Kidney tubule cell (primary cell): ENCODE measurements at regions not wholly inside any gene's neighbourhood (a gene's known extent, or its start where the extent isn't known, plus 50 kb on each side); places are given as distances from the start of the nearest gene placed in this dataset.

Source experiments
- DNase-seq: peaks from one replicate; pipeline ENCODE4 v3.0.0-alpha.2; 2018; ENCODE audit warnings: low spot score

- DNase-seq: peak; percentile 51
These were observed 175.4 kb downstream of the IBTK start for GRCh38 chr6:82072121-82072521.

GRCh38 chr6:82068721-82069120 lies 178.8 kb downstream of the IBTK start:
- DNase-seq: no peak

- no peak for DNase-seq
These were observed 180.5 kb downstream of the IBTK start for GRCh38 chr6:82066991-82067411.

GRCh38 chr6:82066196-82066595 lies 181.3 kb downstream of the IBTK start:
- DNase-seq: no peak

GRCh38 chr6:82063574-82063973 lies 184.0 kb downstream of the IBTK start:
- no peak for DNase-seq

- no peak for DNase-seq
These were observed 185.3 kb downstream of the IBTK start for GRCh38 chr6:82062219-82062618.

GRCh38 chr6:82057846-82058554 lies 189.5 kb downstream of the IBTK start:
- no peak for DNase-seq

- no peak for DNase-seq
These were observed 191.0 kb downstream of the IBTK start for GRCh38 chr6:82056567-82056966.

GRCh38 chr6:82045965-82046756 lies 201.4 kb downstream of the IBTK start:
- DNase-seq: peak; percentile 83

- peak; percentile 58 for DNase-seq
These were observed 206.9 kb downstream of the IBTK start for GRCh38 chr6:82040405-82041221.

GRCh38 chr6:82038631-82039030 lies 208.9 kb downstream of the IBTK start:
- no peak for DNase-seq

GRCh38 chr6:82035526-82035925 lies 212.0 kb downstream of the IBTK start:
- no peak for DNase-seq

- no peak for DNase-seq
These were observed 213.8 kb downstream of the IBTK start for GRCh38 chr6:82033631-82034211.

GRCh38 chr6:82032444-82032843 lies 215.1 kb downstream of the IBTK start:
- no peak for DNase-seq

GRCh38 chr6:82030761-82031503 lies 216.6 kb downstream of the IBTK start:
- DNase-seq: no peak

GRCh38 chr6:82030301-82030700 lies 217.2 kb downstream of the IBTK start:
- no peak for DNase-seq

GRCh38 chr6:82025271-82025670 lies 222.3 kb downstream of the IBTK start:
- no peak for DNase-seq

- DNase-seq: peak; percentile 95
These were observed 224.9 kb downstream of the IBTK start for GRCh38 chr6:82022614-82023129.

GRCh38 chr6:82017773-82018172 lies 229.8 kb downstream of the IBTK start:
- no peak for DNase-seq

GRCh38 chr6:82017288-82017687 lies 230.3 kb downstream of the IBTK start:
- DNase-seq: peak; percentile 96

- DNase-seq: no peak
These were observed 232.0 kb downstream of the IBTK start for GRCh38 chr6:82015526-82015925.
